ENCODE measurements at regions not wholly inside any gene's neighbourhood (a gene's known extent, or its start where the extent isn't known, plus 50 kb on each side); places are given as distances from the start of the nearest gene placed in this dataset.
A peak's percentile ranks its signal among the peaks of the same experiment; 100 is the strongest.

DNA sequence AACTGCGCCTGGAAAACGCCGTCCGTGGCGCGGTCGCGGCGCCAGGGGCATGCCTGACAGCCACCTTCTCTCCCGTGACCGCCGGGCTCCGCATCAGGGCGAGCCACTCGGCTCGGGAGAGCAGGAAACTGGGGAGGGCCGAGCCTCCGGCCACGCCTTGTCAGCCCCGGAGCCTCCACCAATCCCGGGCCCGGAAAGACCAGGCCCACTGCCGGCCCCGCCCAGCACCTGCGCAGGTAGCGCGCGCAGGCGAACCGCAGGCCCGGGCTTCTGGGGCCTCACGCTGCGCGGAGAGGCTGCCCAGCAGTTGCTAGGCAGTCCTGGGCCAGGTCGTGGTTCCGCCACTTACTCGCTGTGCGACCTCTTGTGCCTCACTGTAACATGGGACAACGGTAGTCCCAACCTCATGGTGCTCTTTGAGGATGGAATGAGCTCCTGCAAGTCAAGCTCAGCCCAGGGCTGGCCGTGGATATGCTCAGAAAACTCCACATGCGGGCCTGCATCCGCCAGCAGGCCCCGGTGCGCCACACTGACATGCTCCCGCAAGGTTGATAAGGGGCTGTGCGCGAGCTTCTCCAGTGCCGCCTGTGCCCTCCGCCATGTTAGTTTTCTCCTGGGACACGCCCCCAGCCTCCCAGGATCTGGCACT, 97.1 kb downstream of the INHBB start:
- H3K4me3 ChIP-seq: peak overlapping the region; percentile 33 to 38
- H3K27ac ChIP-seq: no peak overlapping the region

DNA sequence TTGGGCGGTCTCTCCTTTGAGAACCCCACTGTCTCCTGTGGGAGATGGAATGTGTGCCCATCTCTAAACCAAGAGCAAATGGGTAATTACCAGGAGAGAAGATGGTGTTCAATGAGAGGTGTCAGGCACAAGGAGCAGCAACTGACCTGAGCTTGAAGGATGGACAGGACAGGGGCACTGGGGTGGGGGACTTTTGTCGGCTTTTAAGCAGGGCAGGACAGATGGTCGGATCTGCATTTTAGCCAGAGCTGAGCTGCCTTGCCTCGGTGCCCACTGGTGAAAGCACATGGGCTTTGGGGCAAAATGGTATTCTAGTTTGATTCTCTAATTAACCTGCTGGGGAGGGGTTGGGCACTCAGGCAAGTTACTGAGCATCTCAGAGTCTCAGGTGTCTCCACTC, 98.0 kb downstream of the INHBB start:
- Histone ChIP-seq H3K36me3 (no peaks in the 10 kb centered on the region), H3K27ac (no peak overlapping the region), H3K4me1 (peaks cover 16% of the 10 kb centered on the region), H3K9me3 (no peaks in the 10 kb centered on the region), H3K27me3 (no peaks in the 10 kb centered on the region), H3K4me3 (no peak overlapping the region)
- no peak for DNase-seq (ENCODE audit: extremely low spot score in 2 of 2)
- intact Hi-C loops (cut with DNase I): no loop called here
- TF ChIP-seq, protein P1, sequence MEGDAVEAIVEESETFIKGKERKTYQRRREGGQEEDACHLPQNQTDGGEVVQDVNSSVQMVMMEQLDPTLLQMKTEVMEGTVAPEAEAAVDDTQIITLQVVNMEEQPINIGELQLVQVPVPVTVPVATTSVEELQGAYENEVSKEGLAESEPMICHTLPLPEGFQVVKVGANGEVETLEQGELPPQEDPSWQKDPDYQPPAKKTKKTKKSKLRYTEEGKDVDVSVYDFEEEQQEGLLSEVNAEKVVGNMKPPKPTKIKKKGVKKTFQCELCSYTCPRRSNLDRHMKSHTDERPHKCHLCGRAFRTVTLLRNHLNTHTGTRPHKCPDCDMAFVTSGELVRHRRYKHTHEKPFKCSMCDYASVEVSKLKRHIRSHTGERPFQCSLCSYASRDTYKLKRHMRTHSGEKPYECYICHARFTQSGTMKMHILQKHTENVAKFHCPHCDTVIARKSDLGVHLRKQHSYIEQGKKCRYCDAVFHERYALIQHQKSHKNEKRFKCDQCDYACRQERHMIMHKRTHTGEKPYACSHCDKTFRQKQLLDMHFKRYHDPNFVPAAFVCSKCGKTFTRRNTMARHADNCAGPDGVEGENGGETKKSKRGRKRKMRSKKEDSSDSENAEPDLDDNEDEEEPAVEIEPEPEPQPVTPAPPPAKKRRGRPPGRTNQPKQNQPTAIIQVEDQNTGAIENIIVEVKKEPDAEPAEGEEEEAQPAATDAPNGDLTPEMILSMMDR (IDR thresholded peaks at IDR 0.05): no peak
- TF ChIP-seq POLR2AphosphoS5 (IDR thresholded peaks at IDR 0.05; ENCODE audit: insufficient read depth in 1 of 2, low read depth in 1 of 2): no peak

More for the DNA sequence above, 97.1 kb downstream of the INHBB start:
- DNase-seq (ENCODE audit: extremely low spot score in 2 of 2): no peak
- intact Hi-C loops (cut with DNase I): no loop called here
- H3K9me3 ChIP-seq: no peaks in the 10 kb centered on the region
- H3K36me3 ChIP-seq: no peaks in the 10 kb centered on the region
- H3K27me3 ChIP-seq: no peaks in the 10 kb centered on the region
- TF ChIP-seq POLR2A (IDR thresholded peaks at IDR 0.05): peak in 1 of 2 donors; percentile 46
- peak in 1 of 2 donors; percentile 79 for TF ChIP-seq POLR2AphosphoS5 (IDR thresholded peaks at IDR 0.05; ENCODE audit: insufficient read depth in 1 of 2, low read depth in 1 of 2)
- TF ChIP-seq, protein P1 (IDR thresholded peaks at IDR 0.05): no peak
- peaks cover 16% of the 10 kb centered on the region for H3K4me1 ChIP-seq

DNA sequence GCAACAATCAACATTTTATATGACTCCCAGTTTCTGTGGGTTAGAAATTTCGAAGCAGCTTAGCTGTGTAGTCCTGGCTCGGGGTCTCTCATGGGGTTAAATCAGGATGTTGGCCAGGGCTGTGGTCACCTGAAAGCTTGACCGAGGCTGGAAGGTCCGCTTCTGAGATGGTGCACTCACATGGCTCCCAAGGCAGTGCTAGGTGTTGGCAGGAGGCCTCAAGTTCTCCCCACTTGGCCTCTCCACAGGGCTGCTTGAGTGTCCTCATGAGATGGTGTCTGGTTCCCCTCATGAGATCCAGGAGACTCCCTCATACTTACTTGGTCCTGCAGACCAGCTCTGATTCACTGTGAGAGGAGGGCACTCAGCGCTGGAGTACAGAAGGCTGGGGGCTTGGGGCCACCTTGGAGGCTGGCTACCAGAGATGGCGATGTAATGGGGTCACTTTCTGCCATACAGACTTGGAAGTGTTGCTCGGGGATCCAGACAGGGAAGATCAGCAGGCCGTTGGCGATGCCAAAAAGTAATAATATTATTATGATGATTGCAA, 98.8 kb downstream of the INHBB start:
- H3K4me3 ChIP-seq: no peak overlapping the region
- H3K27me3 ChIP-seq: no peaks in the 10 kb centered on the region
- H3K4me1 ChIP-seq: peaks cover 16% of the 10 kb centered on the region
- no peak for DNase-seq (ENCODE audit: extremely low spot score in 2 of 2)
- no peaks in the 10 kb centered on the region for H3K36me3 ChIP-seq
- no peak overlapping the region for H3K27ac ChIP-seq
- intact Hi-C loops (cut with DNase I): no loop called here
- TF ChIP-seq, protein P1 (IDR thresholded peaks at IDR 0.05): no peak
- TF ChIP-seq POLR2AphosphoS5 (IDR thresholded peaks at IDR 0.05; ENCODE audit: insufficient read depth in 1 of 2, low read depth in 1 of 2) (no peak), POLR2A (IDR thresholded peaks at IDR 0.05) (no peak)
- no peaks in the 10 kb centered on the region for H3K9me3 ChIP-seq

DNA sequence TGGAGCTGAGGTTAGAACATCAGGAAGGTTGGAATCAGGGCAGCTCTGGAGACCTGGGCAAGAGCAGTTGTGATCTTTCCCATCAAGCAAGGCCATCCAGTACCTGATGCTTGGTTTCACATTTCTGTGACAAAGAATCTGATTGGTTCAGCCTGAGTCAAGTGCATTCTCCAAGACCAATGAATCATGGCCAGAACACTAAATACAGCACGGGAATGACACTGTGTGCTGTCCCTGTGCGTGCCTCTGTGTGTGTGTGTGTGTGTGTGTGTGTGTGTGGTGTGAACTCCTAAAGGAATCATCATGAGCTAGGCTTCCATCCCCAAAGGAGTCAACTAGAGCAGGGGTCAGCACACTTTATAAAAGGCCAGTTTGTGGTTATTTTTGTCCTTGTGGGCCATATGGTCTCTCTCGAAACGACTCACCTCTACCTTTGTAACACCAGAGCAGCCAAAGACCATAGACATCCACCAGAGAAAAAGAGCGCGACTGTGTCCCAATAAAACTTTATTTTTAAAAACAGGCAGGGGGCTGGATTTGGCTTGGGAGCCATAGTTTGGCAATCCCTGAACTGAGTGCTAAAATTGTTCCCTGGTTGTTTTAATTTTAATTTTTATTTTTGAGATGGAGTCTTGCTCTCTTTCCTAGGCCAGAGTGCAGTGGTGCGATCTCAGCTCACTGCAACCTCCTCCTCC, 99.7 kb downstream of the INHBB start:
- H3K4me3 ChIP-seq: no peak overlapping the region
- no peak for DNase-seq (ENCODE audit: extremely low spot score in 2 of 2)
- H3K4me1 ChIP-seq: peaks cover 16% of the 10 kb centered on the region
- H3K9me3 ChIP-seq: no peaks in the 10 kb centered on the region
- H3K27me3 ChIP-seq: no peaks in the 10 kb centered on the region
- no peak for TF ChIP-seq POLR2A (IDR thresholded peaks at IDR 0.05)
- TF ChIP-seq POLR2AphosphoS5 (IDR thresholded peaks at IDR 0.05; ENCODE audit: insufficient read depth in 1 of 2, low read depth in 1 of 2): no peak
- TF ChIP-seq, protein P1 (IDR thresholded peaks at IDR 0.05): no peak
- no peak overlapping the region for H3K27ac ChIP-seq
- intact Hi-C loops (cut with DNase I): no loop called here
- no peaks in the 10 kb centered on the region for H3K36me3 ChIP-seq

All from vagina (tissue), 2 donors.